ENCODE measurements at regions not wholly inside any gene's neighbourhood (a gene's known extent, or its start where the extent isn't known, plus 50 kb on each side); places are given as distances from the start of the nearest gene placed in this dataset.
"Not testable (repeated sequence)": the region's sequence is repeated elsewhere in the genome, so short reads cannot be mapped to it uniquely, and the experiment has no call there.

DNA sequence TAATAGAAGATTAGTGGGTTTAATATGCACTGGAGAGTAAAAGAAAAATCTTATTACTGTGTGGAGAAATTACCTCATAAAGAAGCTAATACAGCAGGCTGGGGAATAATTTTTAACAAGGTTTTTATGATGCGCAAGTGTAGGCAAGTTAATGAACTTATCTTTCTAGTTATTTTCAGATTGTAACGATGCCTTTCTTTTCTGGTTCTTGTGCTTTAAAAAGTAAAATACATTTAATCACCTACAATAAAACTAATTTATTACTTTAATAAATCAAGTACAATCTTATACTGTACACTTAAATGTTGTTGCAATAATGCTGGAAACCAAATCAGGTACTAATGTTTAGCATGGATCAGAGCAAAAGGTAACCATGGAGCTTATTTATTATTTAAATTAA lies 266.6 kb downstream of the ZIC1 start:
- no peak for DNase-seq

DNA sequence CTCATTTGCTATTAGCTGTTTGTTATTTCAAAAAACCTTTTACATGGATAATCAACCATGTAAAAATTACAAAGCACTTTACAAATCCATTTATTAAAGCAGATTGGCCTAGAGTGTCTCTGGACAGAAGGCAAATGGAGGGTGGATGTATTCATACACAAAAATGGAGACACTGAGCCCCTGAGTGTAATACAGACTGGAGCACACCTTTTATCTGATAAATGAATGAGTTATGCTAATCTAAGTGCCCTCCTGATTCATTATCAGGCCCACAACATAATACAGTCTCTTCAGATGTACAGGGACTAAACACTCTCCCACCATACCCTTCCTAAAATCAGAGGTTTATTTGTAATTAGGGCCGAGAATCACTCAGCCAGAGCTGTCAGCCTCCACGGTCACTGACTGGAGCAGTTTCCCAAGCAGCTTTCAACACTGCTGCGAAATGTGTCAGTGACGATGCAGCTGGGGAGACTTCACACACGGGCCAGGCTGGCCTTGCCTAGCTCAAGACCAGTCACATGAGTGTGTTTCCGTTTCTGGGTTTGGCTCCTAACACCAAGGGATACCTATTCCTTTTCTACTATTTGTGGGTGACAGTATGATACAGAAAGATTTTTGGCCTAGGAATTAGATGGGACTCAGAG lies 271.8 kb downstream of the ZIC1 start:
- no peak for DNase-seq

DNA sequence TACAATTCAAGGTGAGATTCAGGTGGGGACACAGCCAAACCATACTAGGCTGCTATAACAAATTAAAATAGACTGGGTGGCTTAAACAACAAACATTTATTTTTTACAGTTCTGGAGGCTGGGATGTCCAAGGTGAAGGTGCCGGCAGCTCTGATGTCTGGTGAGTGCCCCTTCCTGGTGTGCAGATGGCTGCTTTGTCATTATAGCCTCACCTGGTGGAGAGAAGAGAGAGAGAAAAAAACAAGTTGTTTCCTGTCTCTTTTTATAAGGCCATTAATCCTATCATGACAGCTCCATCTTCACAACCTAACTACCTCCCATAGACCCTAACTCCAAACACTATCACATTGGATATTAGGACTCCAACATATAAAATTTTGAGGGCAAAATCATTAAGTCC lies 279.7 kb downstream of the ZIC1 start:
- DNase-seq, result no peak

DNA sequence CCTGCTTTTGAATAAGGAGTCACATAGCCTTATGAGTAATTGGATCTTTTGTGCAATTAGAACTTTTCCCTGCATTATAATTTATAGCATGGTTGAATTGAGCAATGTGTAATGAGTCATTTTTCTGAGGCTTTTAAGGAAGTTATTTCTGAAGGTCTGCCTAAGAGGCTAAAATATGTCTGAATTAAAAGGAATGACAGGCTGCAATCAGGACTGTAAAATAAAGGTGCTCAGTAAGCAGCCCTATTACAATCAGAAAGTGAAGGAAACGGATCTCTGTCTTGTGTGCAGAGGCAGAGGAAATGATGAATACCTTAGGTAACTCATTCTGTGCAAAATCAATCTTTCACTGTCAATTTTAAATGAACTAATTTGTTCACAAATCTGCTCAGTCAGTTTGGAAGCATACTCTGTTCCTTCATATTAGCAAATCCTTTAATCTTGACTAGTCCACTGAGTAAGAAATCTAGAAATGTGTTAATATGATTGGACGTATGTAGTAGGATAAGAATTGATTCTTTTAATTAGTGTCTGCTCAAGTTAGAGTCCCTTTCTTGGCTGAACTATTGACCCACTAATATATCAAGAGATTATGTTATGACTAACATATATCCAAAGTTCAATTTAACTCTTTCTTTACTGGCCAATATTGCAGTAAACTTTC lies 290.1 kb downstream of the ZIC1 start:
- no peak for DNase-seq

DNA sequence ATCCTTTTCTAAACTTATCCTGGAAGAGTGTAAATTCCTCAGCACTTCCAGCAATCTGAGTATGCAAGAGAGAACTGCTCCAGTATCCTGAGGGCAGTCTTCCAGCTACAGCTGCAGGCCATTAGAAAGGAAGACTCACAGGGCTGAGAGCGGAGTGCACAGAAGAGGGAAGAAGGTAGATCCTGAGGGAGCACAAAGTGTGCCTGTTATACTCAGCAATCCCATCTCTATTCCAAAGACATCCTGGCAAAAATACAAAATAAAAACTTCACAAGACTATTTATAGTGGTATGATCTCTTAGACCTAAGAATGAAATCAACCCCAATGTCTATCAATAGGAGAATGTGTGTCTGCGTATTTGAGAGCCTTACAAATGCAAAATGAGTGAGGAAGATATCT lies 292.0 kb downstream of the ZIC1 start:
- no peak for DNase-seq

DNA sequence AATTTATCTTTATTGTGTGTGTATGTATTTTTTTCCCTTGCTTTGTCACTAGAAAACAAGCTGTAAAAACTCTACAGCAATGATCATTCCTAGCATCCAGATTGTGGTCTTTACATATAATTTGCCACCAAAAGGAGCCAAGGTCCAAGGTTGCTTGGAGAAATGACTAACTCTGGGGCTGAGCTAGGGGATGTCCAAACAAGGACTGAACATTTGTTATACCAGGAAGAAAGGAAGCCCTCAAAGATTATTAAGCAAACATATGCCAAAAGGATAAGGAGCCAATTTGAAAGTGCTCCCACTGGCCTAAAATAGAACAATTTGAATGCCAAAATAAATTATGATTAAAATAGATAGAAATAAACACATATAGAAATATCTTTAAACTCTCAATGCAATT lies 293.3 kb downstream of the ZIC1 start:
- DNase-seq, result no peak

DNA sequence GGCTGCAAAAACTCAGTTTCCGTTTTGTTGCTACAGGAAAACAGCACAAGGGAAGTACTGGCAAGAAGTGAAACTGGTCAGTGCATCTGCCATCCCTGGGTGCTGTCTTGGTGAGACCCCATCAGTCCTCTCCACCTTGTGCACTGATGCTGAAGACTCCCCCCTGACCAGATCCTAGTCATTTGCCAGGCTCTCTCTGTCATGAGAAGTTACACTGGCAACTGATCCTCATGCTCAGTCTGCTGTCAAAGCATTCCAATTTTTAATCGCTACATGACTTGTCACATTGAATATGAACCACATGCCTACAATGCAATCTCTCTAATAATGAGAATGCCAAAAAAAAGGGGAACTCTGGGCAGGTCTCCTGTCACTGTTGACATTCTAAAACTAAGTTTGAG lies 296.5 kb downstream of the ZIC1 start:
- no peak for DNase-seq

DNA sequence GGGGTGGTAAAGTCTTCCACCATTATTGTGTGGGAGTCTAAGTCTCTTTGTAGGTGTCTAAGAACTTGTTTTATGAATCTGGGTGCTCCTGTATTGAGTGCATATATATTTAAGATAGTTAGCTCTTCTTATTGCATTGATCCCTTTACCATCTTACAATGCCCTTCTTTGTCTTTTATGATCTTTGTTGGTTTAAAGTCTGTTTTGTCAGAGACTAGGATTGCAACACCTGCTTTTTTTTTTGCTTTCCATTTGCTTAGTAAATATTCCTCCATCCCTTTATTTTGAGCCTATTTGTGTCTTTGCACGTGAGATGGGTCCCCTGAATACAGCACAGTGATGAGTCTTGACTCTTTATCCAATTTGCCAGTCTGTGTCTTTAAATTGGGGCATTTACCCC lies 301.6 kb downstream of the ZIC1 start:
- not testable (repeated sequence) for DNase-seq

DNA sequence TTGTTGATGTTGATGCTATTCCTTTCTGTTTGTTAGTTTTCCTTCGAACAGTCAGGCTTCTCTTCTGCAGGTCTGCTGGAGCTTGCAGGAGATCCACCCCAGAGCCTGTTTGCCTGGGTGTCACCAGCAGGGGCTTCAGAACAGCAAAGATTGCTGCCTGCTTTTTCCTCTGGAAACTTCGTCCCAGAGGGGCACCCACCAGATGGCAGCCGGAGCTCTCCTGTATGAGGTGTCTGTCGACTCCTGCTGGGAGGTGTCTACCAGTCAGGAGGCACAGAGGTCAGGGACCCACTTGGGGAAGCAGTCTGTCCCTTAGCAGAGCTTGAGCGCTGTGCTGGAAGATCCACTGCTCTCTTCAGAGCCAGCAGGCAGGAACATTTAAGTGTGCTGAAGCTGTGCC lies 303.2 kb downstream of the ZIC1 start:
- no peak for DNase-seq

DNA sequence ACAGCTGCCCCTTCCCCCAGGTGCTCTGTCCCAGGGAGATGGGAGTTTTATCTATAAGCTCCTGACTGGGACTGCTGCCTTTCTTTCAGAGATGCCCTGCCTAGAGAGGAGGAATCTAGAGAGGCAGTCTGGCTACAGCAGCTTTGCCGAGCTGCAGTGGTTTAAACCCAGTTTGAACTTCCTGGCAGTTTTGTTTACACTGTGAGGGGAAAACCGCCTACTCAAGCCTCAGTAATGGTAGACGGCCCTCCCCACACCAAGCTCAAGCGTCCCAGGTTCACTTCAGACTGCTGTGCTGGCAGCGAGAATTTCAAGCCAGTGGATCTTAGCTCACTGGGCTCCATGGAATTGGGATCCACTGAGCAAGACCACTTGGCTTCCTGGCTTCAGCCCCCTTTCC lies 303.6 kb downstream of the ZIC1 start:
- DNase-seq, result not testable (repeated sequence)

DNA sequence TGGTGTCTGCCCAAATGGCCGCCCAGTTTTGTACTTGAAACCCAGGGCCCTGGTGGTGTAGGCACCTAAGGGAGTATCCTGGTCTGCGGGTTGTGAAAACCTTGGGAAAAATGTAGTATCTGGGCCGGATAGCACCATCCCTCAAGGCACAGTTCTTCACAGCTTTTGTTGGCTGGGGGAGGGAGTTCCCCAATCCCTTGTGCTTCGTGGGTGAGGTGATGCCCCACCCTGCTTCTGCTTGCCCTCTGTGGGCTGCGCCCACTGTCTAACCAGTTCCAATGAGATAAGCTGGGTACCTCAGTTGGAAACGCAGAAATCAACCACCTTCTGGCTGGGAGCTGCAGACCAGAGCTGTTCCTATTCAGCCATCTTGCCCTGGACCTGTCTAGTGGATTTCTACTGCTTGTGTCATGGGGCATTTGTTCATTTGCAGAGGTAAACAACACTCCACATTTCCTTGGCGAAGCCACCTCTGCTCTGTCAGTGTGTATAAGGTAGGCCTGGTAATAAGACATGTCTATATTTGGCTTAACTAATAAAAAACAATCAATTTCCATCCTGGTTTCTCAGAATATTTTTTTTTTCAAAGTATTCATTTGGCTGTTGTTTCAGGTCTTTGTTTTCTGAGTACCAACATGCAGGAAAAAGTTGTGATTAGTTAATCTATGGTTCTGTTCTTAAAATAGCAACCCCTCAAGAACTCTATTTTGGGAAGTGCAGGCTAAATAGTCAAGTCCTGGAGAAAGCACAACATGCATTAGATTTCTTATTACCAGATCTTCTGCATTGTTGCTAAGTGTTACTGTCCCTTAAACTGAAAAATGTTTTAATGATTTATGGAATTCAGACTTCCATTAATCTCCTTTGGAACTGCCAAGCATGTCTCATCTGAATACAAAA lies 304.3 kb downstream of the ZIC1 start:
- DNase-seq, result no peak

DNA sequence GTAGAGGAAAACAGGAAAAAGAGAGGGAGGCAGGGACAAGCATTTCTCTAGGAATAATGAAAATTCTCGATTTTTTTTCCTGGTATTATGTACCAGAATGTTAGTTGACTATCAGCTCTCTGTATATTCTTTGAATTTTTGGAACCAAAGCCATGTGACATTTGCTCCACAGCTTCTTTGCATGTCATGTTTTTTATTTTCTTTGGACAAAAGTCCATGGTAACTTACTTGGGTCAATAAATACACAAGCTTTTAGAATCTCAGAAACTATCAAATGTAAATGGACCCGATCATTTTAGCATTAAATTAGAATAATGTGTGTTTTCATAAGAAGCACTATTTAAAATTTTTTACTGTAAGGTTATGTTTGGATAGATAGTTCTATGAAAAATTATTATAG lies 320.5 kb downstream of the ZIC1 start:
- DNase-seq, result no peak

DNA sequence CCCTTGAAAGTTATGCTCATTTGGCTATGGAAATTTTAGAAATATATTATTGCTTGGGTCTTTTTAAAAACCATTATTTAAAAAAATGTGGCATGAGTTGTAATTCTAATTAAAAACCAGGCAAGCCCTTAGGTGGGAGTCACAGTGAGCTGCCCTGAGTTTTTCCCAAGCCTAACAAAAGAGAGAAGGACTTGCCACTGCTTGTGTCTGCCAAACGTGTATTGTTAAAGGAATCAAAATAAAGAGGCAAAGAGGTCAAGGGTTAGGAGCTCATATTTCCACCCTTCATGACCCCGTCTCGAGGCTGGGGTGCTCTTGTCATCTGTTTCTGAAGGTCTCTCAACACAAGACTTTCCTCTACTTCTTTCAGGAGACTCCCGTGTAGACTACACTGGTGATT lies 321.1 kb downstream of the ZIC1 start:
- DNase-seq, result no peak

DNA sequence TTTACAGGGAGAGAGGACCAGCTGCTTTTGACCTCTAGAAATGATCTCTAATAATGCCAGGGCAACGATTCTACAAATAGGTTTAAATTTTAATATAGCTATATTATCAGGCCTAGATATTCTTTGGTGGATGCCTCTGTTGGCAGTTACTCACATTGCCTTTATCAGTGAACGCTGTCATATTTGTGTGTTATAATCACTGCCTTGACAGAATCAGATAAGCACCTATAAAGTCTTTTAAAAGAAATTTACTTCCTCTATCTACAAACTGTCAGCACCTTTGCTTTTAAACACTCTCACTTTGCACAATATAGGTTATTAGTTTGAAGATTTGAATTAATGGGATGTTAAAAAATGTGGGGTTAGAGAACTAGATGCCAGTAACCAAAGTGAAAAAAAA lies 324.1 kb downstream of the ZIC1 start:
- DNase-seq, result no peak

DNA sequence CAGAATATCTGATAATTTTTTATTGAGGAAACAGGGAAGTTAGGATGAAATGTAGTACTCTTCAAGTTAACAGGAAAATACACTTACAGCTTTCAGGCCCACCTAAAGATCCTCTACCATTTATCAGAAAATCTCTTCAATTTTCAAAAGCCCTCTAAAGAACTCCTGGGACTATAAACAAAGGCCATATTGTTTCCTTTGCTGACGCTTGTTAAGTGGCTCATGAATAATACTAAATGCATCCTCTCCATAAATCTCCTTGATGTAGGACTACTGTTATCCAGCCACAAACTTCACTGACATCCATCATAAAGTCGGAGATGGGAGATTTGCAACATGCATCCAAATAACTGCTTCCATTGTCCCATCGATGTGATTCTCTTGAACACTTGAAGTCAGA lies 326.5 kb downstream of the ZIC1 start:
- DNase-seq, result no peak

DNA sequence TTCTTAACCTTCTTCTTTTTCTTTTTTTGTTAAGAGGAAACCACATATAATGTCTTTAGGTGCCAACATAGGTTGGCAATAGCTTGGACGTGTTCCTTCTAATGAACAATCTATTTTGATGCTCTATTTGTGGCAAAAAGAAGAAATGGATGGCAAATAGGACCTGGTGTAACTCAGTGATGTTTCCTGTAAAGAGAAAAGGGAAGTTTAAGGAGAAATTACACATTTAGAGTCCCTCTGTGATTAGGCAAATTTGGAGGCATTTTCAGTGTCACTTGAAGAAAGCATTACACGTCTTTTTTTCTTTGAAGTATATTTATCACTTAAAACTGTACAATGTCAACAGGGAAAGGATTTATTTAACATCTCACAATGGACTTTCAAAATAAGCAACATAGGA lies 327.1 kb downstream of the ZIC1 start:
- no peak for DNase-seq

DNA sequence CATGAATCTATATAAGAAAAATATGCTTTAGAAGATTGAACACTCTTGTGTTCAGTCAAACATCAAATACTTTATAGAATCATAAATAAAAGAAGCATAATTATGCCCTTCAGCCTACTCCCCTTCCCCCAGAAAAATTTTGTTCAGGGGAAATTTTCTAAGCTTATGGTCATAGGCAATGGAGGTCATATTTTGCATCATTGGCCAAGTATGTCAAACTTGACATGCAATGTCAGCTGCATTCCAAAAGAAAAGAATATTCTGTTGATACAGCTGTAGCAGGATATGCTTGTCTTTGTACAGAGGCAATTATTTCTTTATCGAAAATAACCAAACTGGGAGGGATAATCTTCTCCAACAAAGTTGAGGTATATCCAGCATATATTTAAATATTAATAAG lies 328.2 kb downstream of the ZIC1 start:
- DNase-seq, result no peak

DNA sequence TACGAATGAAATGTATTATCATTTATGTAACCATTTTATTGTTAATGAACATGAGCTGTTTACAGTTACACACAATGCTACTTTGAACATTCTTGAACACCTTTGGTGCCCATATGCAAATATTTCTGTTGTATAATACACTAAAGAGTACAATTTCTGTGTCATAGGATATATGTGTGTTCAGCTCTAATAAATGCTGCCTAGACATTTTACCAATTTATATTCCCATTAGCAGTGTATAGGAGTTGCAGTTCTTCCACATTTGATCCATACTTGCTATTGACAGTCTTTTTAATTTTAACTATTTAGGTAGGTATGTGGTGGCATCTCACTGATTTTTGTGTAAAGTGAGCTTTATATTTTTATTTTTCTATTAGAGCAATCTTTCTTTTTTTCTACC lies 331.8 kb downstream of the ZIC1 start:
- no peak for DNase-seq

DNA sequence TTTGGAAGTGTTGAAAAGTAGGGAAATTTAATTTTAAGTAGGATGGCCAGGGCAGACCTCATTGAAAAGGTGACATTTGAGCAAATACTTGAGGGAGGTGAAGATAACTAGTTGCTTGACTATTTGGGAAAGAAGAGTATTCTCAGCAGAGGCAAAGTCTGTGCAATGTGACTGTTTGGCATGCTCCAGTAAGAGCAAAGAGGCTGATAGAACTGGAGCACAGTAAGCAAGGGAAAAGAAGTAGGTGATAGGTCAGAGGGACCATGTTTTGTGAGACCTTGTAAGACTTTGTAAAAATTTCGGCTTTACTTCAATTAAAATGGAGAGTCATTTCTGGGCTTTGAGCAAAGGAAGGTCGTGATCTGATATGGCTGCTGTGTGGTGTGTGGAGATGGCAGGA lies 335.8 kb downstream of the ZIC1 start:
- no peak for DNase-seq

DNA sequence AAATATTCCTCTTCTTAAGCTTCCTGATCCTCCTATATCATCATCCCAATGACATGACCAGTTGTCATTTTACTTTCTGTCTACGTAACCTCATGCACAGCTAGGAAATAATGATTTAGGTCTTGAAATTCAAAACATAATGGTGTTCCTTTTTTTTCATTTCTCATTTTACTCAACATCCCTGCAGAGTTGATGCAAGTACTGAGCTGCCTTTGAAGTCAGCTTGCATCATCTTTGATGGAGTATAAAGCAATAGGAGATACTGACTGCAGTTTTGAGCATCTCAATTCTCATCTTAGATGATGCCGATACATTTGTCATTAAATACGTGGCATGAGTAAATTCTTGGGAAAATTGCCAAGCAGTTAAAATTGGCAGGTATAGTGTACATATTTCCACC lies 346.1 kb downstream of the ZIC1 start:
- no peak for DNase-seq

DNA sequence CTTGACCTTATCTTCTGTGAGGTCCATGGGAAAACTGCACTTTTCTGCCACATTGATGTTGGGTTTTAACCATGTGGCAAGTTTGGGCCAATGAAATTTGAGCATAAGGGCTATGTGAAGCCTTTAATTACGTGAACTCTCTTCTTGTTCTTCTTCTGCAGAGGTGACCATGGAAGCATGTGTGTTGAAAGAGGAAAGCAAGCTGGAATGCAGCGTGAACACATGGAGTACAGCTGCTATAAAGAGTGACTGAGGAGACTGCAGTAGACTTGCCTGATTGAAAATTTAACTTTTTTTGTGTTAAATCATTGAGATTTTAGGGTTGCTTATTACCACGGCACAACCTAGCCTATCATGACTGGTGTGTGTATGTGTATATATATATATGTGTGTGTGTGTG lies 347.3 kb downstream of the ZIC1 start:
- DNase-seq, result no peak

DNA sequence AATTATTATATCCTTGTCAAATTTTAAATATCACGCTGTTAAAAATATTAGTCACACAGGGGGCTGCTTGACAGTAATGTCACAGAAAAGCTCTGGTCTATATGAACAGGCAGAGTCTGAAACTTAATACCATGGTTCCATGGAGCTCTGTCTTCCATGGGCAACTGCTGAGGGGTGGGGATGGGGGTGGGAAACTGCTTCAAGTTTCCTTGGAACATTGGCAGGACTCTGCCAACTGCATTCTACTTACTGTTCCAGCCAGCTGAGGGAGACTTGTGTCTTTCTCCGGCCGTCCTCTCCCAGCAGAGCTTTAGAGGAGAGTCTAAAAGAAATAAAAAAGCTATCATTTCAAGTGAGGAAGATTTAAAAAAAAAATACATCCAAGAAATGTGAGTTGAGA lies 348.7 kb downstream of the ZIC1 start:
- peak; percentile 66 for DNase-seq

DNA sequence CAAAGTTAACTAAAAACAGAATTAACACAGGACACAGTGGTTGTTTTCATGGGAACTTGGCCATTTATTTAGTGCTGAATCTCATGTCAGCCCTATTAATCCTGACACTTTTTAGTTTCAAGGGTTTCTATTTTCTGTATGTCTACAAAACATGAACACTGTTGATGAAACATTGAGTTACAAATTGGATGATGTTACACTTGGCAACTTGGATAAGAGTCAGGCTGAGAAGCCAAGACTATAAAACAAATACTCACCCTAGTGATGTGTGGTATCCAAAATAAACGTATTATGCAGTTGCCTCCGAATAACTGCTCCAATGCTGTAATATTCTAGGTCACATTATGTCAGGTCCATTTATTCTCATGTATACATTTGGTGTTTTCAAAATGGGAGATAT lies 349.6 kb downstream of the ZIC1 start:
- no peak for DNase-seq

DNA sequence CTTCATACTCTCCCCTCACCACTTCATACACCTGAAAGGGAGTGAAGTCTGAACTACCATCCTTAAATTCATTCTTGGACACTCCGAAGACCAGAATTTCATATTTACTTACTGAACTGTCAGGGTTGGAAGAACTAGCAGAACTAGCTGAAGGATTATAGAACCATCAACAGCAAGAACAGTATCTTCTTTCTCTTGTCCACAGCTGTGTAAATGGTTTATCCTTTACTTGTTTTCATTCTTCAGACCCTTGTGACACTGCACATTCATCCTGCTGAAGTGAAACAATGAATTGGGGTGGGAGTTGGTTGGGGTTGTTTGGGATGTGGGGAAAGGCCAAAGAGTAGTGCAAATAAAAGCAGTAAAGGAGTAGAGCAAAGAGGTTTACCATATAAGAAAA lies 350.9 kb downstream of the ZIC1 start:
- no peak for DNase-seq

Data from left hindlimb (tissue), 1 donor.